ENCODE measurements at regions not wholly inside any gene's neighbourhood (a gene's known extent, or its start where the extent isn't known, plus 50 kb on each side); places are given as distances from the start of the nearest gene placed in this dataset.

- no peak overlapping the region for H3K9ac ChIP-seq (ENCODE audit: insufficient read length, low read depth)
- no peaks in the 10 kb centered on the region for H3K4me1 ChIP-seq (ENCODE audit: insufficient read depth, insufficient read length)
- H3K27me3 ChIP-seq (ENCODE audit: insufficient read depth, insufficient read length): no peaks in the 10 kb centered on the region
- no peaks in the 10 kb centered on the region for H3K9me3 ChIP-seq (ENCODE audit: insufficient read depth, low read length)
- no peak for DNase-seq (ENCODE audit: low read depth, low spot score)
- H3K36me3 ChIP-seq (ENCODE audit: insufficient read depth, insufficient read length, low read length): no peaks in the 10 kb centered on the region
- TF ChIP-seq YY1 (IDR thresholded peaks at IDR 0.05; ENCODE audit: insufficient read depth, insufficient read length) (no peak), ZNF274 (IDR thresholded peaks at IDR 0.05; ENCODE audit: low read depth, low read length) (no peak), SUZ12 (IDR thresholded peaks at IDR 0.05; ENCODE audit: extremely low read depth, insufficient read depth, insufficient read length) (no peak)
- no peak overlapping the region for H3K4me3 ChIP-seq (ENCODE audit: insufficient read length, low read depth)
Observed at GRCh38 chr5:33224285-33224961, 216.3 kb upstream of the TARS1 start.

DNA sequence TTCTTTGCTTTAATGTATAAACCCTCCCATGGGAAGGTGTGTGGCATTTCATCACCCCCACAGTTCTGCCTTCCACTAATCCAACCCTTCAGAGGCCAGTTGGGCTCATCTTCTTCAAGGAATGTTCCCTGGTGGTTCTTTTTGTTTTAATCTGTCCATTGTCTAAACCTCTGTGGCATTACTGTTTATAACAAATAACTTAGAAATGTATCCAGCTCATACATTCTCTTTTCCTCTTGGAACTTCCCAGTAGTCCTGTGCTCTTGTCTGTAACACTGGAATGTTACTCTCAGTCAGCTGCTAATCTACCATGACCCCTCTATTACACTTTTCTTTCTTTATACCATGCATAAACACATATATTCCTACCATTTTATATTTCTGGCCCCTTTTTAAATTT, 213.5 kb upstream of the TARS1 start:
- Histone ChIP-seq H3K4me3 (ENCODE audit: insufficient read length, low read depth) (no peak overlapping the region), H3K27me3 (ENCODE audit: insufficient read depth, insufficient read length) (no peaks in the 10 kb centered on the region), H3K9me3 (ENCODE audit: insufficient read depth, low read length) (no peaks in the 10 kb centered on the region), H3K4me1 (ENCODE audit: insufficient read depth, insufficient read length) (no peaks in the 10 kb centered on the region), H3K9ac (ENCODE audit: insufficient read length, low read depth) (no peak overlapping the region), H3K36me3 (ENCODE audit: insufficient read depth, insufficient read length, low read length) (no peaks in the 10 kb centered on the region)
- no peak for TF ChIP-seq YY1 (IDR thresholded peaks at IDR 0.05; ENCODE audit: insufficient read depth, insufficient read length)
- no peak for TF ChIP-seq SUZ12 (IDR thresholded peaks at IDR 0.05; ENCODE audit: extremely low read depth, insufficient read depth, insufficient read length)
- TF ChIP-seq ZNF274 (IDR thresholded peaks at IDR 0.05; ENCODE audit: low read depth, low read length): no peak
- DNase-seq (ENCODE audit: low read depth, low spot score): no peak

- Histone ChIP-seq H3K4me3 (ENCODE audit: insufficient read length, low read depth) (no peak overlapping the region), H3K4me1 (ENCODE audit: insufficient read depth, insufficient read length) (no peaks in the 10 kb centered on the region), H3K9me3 (ENCODE audit: insufficient read depth, low read length) (no peaks in the 10 kb centered on the region), H3K36me3 (ENCODE audit: insufficient read depth, insufficient read length, low read length) (no peaks in the 10 kb centered on the region), H3K27me3 (ENCODE audit: insufficient read depth, insufficient read length) (no peaks in the 10 kb centered on the region), H3K9ac (ENCODE audit: insufficient read length, low read depth) (no peak overlapping the region)
- peak; percentile 2 for DNase-seq (ENCODE audit: low read depth, low spot score)
- no peak for TF ChIP-seq SUZ12 (IDR thresholded peaks at IDR 0.05; ENCODE audit: extremely low read depth, insufficient read depth, insufficient read length)
- TF ChIP-seq ZNF274 (IDR thresholded peaks at IDR 0.05; ENCODE audit: low read depth, low read length): no peak
- TF ChIP-seq YY1 (IDR thresholded peaks at IDR 0.05; ENCODE audit: insufficient read depth, insufficient read length): no peak
Observed at GRCh38 chr5:33227746-33228145, 213.0 kb upstream of the TARS1 start.

DNA sequence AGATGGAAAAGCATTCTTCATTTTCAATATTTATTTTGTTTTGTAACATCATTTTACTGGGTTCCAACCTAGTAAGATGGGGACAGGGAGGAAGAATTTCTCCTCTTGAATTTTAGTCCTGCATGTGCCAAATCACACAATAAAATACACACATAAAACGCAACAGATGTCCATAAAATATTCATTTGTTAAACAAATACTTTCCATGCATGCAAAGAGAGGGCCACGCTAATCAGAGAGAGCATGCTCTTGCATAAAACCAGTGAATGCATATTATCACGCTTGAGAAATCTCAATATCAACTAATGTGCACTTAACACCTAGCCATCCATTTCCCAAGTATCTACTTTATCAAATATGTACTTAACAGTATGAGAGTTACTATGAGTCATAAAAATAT, 212.6 kb upstream of the TARS1 start:
- DNase-seq (ENCODE audit: low read depth, low spot score): no peak
- no peak overlapping the region for H3K9ac ChIP-seq (ENCODE audit: insufficient read length, low read depth)
- no peaks in the 10 kb centered on the region for H3K27me3 ChIP-seq (ENCODE audit: insufficient read depth, insufficient read length)
- H3K36me3 ChIP-seq (ENCODE audit: insufficient read depth, insufficient read length, low read length): no peaks in the 10 kb centered on the region
- TF ChIP-seq YY1 (IDR thresholded peaks at IDR 0.05; ENCODE audit: insufficient read depth, insufficient read length): no peak
- TF ChIP-seq SUZ12 (IDR thresholded peaks at IDR 0.05; ENCODE audit: extremely low read depth, insufficient read depth, insufficient read length): no peak
- TF ChIP-seq ZNF274 (IDR thresholded peaks at IDR 0.05; ENCODE audit: low read depth, low read length): no peak
- no peaks in the 10 kb centered on the region for H3K4me1 ChIP-seq (ENCODE audit: insufficient read depth, insufficient read length)
- H3K9me3 ChIP-seq (ENCODE audit: insufficient read depth, low read length): no peaks in the 10 kb centered on the region
- no peak overlapping the region for H3K4me3 ChIP-seq (ENCODE audit: insufficient read length, low read depth)

GRCh38 chr5:33229216-33229615, 211.5 kb upstream of the TARS1 start:
- no peaks in the 10 kb centered on the region for H3K36me3 ChIP-seq (ENCODE audit: insufficient read depth, insufficient read length, low read length)
- H3K4me1 ChIP-seq (ENCODE audit: insufficient read depth, insufficient read length): no peaks in the 10 kb centered on the region
- DNase-seq (ENCODE audit: low read depth, low spot score): no peak
- H3K4me3 ChIP-seq (ENCODE audit: insufficient read length, low read depth): no peak overlapping the region
- TF ChIP-seq YY1 (IDR thresholded peaks at IDR 0.05; ENCODE audit: insufficient read depth, insufficient read length): no peak
- no peak overlapping the region for H3K9ac ChIP-seq (ENCODE audit: insufficient read length, low read depth)
- H3K27me3 ChIP-seq (ENCODE audit: insufficient read depth, insufficient read length): no peaks in the 10 kb centered on the region
- no peaks in the 10 kb centered on the region for H3K9me3 ChIP-seq (ENCODE audit: insufficient read depth, low read length)

GRCh38 chr5:33230467-33231078, 210.2 kb upstream of the TARS1 start:
- H3K9ac ChIP-seq (ENCODE audit: insufficient read length, low read depth): no peak overlapping the region
- H3K36me3 ChIP-seq (ENCODE audit: insufficient read depth, insufficient read length, low read length): no peaks in the 10 kb centered on the region
- no peaks in the 10 kb centered on the region for H3K4me1 ChIP-seq (ENCODE audit: insufficient read depth, insufficient read length)
- TF ChIP-seq YY1 (IDR thresholded peaks at IDR 0.05; ENCODE audit: insufficient read depth, insufficient read length) (no peak), SUZ12 (IDR thresholded peaks at IDR 0.05; ENCODE audit: extremely low read depth, insufficient read depth, insufficient read length) (no peak), ZNF274 (IDR thresholded peaks at IDR 0.05; ENCODE audit: low read depth, low read length) (no peak)
- H3K9me3 ChIP-seq (ENCODE audit: insufficient read depth, low read length): no peaks in the 10 kb centered on the region
- no peak overlapping the region for H3K4me3 ChIP-seq (ENCODE audit: insufficient read length, low read depth)
- no peak for DNase-seq (ENCODE audit: low read depth, low spot score)
- no peaks in the 10 kb centered on the region for H3K27me3 ChIP-seq (ENCODE audit: insufficient read depth, insufficient read length)

- Histone ChIP-seq H3K27me3 (ENCODE audit: insufficient read depth, insufficient read length) (no peaks in the 10 kb centered on the region), H3K9me3 (ENCODE audit: insufficient read depth, low read length) (no peaks in the 10 kb centered on the region), H3K36me3 (ENCODE audit: insufficient read depth, insufficient read length, low read length) (no peaks in the 10 kb centered on the region), H3K4me3 (ENCODE audit: insufficient read length, low read depth) (no peak overlapping the region), H3K4me1 (ENCODE audit: insufficient read depth, insufficient read length) (no peaks in the 10 kb centered on the region), H3K9ac (ENCODE audit: insufficient read length, low read depth) (no peak overlapping the region)
- DNase-seq (ENCODE audit: low read depth, low spot score): no peak
- TF ChIP-seq YY1 (IDR thresholded peaks at IDR 0.05; ENCODE audit: insufficient read depth, insufficient read length) (no peak), SUZ12 (IDR thresholded peaks at IDR 0.05; ENCODE audit: extremely low read depth, insufficient read depth, insufficient read length) (no peak), ZNF274 (IDR thresholded peaks at IDR 0.05; ENCODE audit: low read depth, low read length) (no peak)
Observed at GRCh38 chr5:33231214-33231710, 209.5 kb upstream of the TARS1 start.
